ENCODE measurements at regions not wholly inside any gene's neighbourhood (a gene's known extent, or its start where the extent isn't known, plus 50 kb on each side); places are given as distances from the start of the nearest gene placed in this dataset.

DNA sequence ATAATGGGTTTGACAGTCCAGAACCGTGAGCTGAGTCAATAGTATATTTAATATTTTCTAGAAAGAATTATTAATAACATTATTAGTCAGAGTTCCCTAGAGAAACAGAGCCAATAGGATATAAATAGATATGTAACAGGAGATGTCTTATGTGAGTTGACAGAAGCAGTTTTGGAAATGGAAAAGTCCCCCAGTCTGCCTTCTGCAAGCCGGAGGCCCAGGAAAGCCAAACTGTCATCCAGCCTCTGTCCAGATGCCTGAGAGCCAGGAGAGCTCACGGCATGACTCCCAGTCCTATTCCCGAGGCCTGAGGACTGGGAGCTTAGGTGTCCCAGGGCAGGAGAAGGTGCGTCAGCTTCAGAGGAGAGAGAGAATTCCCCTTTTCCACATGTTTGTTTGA, 286.4 kb upstream of the ADARB2 start:
- no peak for DNase-seq (ENCODE audit: low read depth)

DNA sequence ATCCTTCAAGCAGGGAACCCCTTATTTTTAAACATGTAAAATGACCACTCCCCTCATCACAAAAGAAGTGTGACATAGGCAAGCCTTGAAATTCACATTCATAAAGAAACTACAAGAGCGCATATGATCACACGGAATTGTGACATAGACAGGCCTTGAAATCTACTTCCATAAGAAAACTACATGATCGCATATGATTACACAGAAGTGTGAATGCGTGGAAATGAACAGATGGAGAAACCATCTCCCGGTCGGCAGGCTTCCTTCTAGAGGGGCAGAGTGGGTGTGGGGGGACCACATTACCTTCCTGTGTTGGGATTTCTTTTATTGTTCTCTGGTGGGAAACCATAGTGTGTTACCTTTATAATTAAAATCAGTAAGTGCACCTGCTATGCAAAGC, 285.1 kb upstream of the ADARB2 start:
- no peak for DNase-seq (ENCODE audit: low read depth)

DNA sequence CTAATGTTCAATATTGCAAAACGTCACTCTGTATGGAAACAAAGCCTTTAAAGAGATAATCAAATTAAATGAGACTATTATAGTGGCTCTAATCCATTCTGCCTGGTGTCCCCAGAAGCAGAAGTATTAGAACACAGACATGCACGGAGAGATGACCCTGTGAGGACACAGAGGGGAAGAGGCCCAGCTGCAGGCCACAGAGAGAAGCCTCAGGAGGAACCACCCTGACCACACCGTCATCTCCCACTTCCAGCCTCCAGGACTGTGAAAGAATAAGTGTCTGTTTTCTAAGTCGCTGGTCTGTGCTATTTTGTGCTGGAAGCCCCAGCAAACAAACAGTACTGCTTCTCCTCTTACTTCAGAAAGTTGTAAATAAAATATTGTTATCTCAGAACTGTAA, 283.5 kb upstream of the ADARB2 start:
- DNase-seq (ENCODE audit: low read depth): no peak

GRCh38 chr10:2019803-2020202, 282.5 kb upstream of the ADARB2 start:
- no peak for DNase-seq (ENCODE audit: low read depth)

DNA sequence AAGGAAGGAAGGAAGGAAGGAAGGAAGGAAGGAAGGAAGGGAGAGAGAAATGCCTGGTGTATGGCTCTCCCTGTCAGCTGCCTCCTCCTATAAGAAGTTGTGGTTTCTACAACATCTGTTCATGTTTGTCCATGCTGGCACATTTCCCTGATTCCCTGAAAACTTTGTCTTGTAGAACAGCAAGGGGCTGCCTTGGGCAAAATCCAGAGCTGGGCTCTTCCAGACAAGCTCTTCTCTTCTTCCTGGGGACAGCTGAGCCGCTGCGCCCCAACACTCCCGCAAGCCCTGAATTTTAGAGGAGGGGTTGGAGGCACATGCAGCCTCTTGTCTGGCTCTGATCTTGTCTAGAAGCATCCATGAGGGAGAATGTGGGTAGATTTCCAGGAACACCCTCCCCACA, 282.0 kb upstream of the ADARB2 start:
- DNase-seq (ENCODE audit: low read depth): no peak

GRCh38 chr10:2014541-2014940, 277.2 kb upstream of the ADARB2 start:
- DNase-seq (ENCODE audit: low read depth): peak; percentile 66

GRCh38 chr10:2012209-2012608, 274.9 kb upstream of the ADARB2 start:
- DNase-seq (ENCODE audit: low read depth): no peak

DNA sequence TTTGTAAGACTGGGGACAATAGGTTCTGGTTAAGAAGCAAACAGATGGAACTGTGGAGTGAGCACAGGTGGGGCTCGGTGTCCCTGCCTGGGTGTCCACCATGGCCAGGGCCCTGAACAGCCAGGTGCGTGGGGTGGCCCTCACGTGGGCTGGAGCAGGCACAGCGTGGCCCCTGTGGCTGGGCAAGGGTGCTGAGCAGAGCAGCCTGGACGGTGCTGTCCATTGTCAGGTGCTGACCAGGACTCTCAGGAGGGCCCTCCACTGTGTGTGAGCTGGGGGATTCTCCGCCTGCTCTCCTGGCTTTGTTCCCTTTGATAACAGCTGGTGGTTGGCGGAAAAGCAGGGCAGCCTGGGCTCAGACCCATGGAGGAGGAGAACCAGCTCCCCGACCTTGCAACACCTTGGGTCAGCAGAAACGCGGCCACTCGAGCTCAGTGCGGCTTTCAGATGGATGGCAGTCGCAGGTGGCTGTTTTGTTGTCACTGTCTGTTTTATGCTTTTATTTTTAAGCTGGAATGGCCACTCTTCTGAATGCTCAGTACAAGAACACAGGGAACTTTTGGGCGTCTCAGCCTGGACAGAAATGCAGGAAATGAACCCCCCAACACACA, 273.9 kb upstream of the ADARB2 start:
- peak; percentile 12 for DNase-seq (ENCODE audit: low read depth)

DNA sequence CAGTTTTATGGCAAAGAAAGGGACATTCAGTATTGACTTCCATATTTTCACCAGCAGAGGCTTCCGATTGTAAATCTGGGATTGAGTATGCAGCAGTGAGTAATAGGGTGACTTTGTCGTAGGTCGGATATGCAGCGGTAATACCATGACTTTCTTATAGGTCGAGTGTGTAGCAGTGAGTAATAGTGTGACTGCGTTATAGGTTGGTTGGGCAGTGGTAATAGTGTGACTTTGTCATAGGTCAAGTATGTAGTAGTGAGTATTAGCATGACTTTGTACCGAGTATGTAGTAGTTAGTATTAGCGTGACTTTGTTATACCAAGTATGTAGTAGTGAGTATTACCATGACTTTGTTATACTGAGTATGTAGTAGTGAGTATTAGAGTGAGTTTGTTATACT, 268.2 kb upstream of the ADARB2 start:
- DNase-seq (ENCODE audit: low read depth): no peak

GRCh38 chr10:1992930-1993329, 255.6 kb upstream of the ADARB2 start:
- no peak for DNase-seq (ENCODE audit: low read depth)

- no peak for DNase-seq (ENCODE audit: low read depth)
Measured at GRCh38 chr10:1989090-1989489, 251.8 kb upstream of the ADARB2 start.

DNA sequence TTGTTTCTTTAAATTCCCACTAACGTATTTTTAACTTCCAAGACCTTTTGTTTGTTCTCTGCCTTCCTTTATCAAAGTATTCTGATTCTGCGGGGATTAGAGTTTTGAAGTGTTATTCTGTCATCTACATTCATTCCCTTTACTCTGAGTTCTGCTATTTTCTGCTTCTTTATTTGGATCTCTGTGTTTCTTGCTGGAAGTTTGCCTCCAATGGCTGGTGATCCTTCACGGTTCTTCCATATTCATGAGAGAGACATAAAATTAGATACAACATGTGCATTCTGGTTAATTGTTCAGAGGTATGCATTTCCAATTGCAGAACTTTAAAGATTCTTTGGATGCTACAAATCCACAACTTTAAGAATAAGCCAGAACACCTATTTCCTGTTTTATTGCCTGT, 244.7 kb upstream of the ADARB2 start:
- DNase-seq (ENCODE audit: low read depth): no peak

DNA sequence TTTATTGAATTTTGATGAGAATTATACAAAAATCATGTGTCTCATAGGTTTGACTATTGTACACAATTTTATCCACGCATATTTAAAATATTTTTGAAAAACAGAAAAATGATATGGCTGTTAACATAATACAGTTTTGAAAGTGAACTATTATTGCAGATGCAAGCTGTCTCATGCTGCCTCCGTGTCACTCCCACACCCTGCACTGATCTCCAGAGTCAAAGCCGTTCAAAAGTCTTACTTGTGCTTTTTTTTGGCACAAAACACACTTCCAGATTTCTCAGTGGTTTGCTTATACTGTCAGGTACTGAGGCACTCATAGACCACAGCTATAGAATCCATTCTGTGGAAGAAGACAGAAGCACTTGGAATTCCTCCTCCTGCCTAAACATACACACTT, 243.1 kb upstream of the ADARB2 start:
- no peak for DNase-seq (ENCODE audit: low read depth)

DNA sequence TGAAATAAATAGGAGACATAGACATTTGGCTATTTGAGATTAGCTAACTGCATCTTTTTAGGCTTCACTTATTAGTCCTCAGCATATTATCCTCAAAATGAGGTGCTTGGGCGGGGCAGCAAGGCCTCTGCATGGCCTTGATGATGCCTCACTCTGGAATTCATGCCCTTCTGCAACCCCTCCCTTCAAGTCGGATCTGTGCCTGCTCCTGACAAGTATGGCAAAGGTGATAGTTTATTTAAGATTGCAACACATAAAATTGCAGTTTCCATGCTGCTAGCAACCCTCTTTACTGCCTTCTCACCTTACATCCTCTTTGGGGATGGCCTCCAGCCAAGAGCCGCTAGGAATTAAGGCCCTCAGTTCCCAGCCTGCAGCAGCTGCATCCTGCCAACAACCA, 241.3 kb upstream of the ADARB2 start:
- DNase-seq (ENCODE audit: low read depth): peak; percentile 46

DNA sequence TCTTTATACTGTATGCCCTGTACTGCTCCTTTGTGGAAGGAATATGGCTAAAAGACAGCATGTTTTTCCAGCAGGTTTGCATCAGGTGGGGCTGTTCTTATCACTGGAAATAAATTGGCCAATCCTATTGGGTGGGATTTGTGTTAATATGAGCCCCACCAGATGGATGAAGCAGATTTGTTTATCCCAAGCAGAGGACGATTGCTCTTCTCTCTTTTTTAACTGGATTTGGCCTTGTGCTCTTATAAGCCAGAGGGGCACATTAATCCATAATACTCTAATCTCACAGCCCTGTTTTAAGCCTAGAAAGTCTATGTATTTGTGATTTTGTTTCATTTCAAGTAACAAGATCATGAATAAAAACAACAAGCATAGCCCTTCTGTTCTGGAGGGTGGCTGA, 240.1 kb upstream of the ADARB2 start:
- DNase-seq (ENCODE audit: low read depth): no peak

GRCh38 chr10:1972406-1972805, 235.1 kb upstream of the ADARB2 start:
- no peak for DNase-seq (ENCODE audit: low read depth)

DNA sequence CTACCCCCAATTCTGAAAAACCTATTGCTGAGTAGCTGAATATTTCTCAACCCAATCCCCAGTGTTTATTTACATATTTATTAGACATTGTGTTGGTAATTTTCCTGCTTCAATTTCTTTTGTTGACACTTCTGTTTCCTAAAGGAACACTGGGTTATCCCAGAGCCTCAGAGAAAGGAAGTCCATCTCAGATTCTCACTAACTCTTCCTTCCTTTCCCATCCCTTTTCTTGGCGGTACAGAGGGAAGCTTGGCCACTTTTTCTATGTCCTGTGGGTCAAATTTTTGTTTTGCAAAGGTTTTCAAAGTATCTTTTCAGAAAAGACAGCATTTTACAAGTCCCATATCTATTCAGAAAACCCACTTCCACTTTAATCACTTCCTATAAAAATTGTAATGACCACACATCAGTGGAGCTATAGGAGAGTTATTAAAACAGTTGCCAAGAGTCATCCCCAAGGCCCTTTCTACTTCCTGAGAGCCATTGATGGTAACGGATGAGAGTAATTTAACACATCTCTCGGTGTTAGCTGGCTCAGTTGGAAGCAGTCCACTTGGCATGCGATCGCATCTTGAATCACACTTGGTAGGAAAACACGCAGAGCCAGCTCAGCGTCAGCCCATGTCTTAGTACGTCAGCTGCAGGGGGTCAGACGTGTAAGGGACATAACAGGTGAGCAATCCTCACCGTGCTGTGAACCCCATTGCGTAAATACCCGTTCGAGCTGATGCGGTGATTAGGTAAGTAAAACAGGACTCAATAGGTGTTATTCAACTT, 231.1 kb upstream of the ADARB2 start:
- peak; percentile 90 for DNase-seq (ENCODE audit: low read depth)

GRCh38 chr10:1966712-1967376, 229.5 kb upstream of the ADARB2 start:
- peak; percentile 68 for DNase-seq (ENCODE audit: low read depth)

DNA sequence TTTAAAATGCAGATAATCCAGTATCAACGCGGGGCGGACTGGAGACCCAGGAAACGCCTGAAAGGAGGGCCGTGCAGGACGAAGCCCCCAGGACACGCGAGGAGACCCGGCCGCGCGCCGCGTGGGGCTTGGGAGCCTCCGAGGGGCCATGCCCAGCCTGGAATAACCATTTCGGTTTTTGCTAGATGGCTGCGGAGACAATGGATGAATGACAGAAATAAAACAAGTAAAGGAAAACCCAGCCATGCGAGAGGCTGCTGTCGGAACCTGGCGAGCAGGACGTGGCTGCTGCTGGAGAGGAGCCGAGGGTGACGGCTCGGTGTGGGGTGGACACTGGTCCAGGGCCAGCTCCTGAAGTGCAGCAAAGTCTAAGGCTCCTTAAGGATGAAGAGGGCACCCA, 227.2 kb upstream of the ADARB2 start:
- no peak for DNase-seq (ENCODE audit: low read depth)

GRCh38 chr10:1963341-1963740, 226.0 kb upstream of the ADARB2 start:
- DNase-seq (ENCODE audit: low read depth): peak; percentile 20

DNA sequence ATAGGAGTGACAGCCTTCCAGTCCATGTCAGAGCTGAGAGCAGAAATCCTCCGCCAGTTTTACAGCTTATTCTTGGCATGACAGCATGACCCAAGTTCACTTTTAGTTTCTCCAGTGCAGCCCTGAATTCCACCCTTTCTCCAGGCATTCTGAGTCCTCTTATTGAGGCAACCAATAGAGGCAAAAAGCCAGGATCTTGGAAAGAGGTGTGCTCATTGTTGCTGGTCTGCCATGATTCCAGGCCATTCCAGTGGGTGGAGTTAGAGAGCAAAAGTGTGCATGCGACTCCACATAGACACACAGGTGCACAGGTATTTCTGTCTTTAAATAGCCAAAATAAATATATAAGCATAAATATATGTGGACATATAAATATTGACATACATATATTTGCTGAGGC, 224.7 kb upstream of the ADARB2 start:
- no peak for DNase-seq (ENCODE audit: low read depth)

DNA sequence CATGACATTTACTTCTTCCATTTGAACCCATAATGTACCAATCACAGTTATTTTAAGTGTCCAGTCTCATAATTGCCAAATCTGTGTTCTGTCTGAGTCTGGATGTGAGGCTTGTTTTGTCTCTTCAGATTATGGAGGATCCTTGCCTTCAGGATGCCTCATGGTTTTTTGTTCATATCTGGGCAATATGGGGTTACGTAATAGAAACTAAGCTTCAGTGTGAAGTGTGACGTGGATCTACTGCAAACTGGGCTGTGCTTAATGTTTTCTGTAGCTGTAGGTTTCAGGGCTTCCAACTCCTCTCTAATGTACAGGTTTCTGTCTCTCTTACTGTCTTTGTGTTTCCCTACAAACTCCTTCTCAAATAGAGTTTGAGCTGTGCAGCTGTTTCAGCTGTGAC, 223.7 kb upstream of the ADARB2 start:
- no peak for DNase-seq (ENCODE audit: low read depth)

- no peak for DNase-seq (ENCODE audit: low read depth)
Measured at GRCh38 chr10:1957057-1957456, 219.7 kb upstream of the ADARB2 start.
